Left cardiac atrium (tissue), 4 donors: ENCODE measurements at regions not wholly inside any gene's neighbourhood (a gene's known extent, or its start where the extent isn't known, plus 50 kb on each side); places are given as distances from the start of the nearest gene placed in this dataset.
"Not testable (repeated sequence)": the region's sequence is repeated elsewhere in the genome, so short reads cannot be mapped to it uniquely, and the experiment has no call there.

Source experiments
- ATAC-seq, 2 donors: fragments of 200-7000 bp; cut with Tn5 transposase; one replicate each; pipeline ENCODE4 v1.9.1; 2020; ENCODE audit warnings: mild to moderate bottlenecking in 2 of 2, moderate library complexity in 2 of 2
- DNase-seq: peaks from one replicate; pipeline ENCODE4 v3.0.0-alpha.2; 2020
- intact Hi-C, 2 donors: fragments of 100-400 bp; cut with DNase I; formaldehyde crosslinking; loops; one replicate each; pipeline versions ENCODE4 v1.14.1 to v1.15.1; 2022 to 2023
- donor health status: DM: no; HTN: yes; CAD: no.
- donor health status: DM: no; HTN: yes; CAD: no; lungs with severe emphysema.
- donor health status: DM: yes; HTN: yes; CAD: no.
- donor health status: Dilated cardiomyopathy.

GRCh38 chr20:63145156-63145555 is 70.8 kb downstream of the YTHDF1 start:
- intact Hi-C loops: no loop called here
- ATAC-seq (no peak), DNase-seq (no peak)

- intact Hi-C loops: no loop called here
- ATAC-seq (no peak), DNase-seq (no peak)
Measured at GRCh38 chr20:63142933-63143332, 73.0 kb downstream of the YTHDF1 start.

- DNase-seq: no peak
- no peak for ATAC-seq
- intact Hi-C loops: no loop called here
Measured at GRCh38 chr20:63141531-63141930, 74.4 kb downstream of the YTHDF1 start.

- ATAC-seq: no peak
- no peak for DNase-seq
- intact Hi-C loops: no loop called here
Measured at GRCh38 chr20:63140514-63141433, 75.2 kb downstream of the YTHDF1 start.

GRCh38 chr20:63139837-63140236 is 76.1 kb downstream of the YTHDF1 start:
- DNase-seq (no peak), ATAC-seq (no peak)
- intact Hi-C loops: no loop called here

- ATAC-seq: no peak
- intact Hi-C loops: no loop called here
- no peak for DNase-seq
Measured at GRCh38 chr20:63139356-63139755, 76.6 kb downstream of the YTHDF1 start.

- DNase-seq (no peak), ATAC-seq (no peak)
- intact Hi-C loops: no loop called here
Measured at GRCh38 chr20:63138855-63139341, 77.0 kb downstream of the YTHDF1 start.

- intact Hi-C loops: no loop called here
- DNase-seq (no peak), ATAC-seq (no peak)
Measured at GRCh38 chr20:63137851-63138415, 78.0 kb downstream of the YTHDF1 start.

- DNase-seq: peak; percentile 18
- intact Hi-C loops: no loop called here
- no peak for ATAC-seq
Measured at GRCh38 chr20:63136296-63136695, 79.6 kb downstream of the YTHDF1 start.

- intact Hi-C loops: no loop called here
- ATAC-seq (no peak), DNase-seq (peak; percentile 12)
Measured at GRCh38 chr20:63135411-63135810, 80.5 kb downstream of the YTHDF1 start.

- DNase-seq: peak; percentile 3
- intact Hi-C loops, ATAC-seq: not testable (repeated sequence)
Measured at GRCh38 chr20:63134711-63135361, 81.1 kb downstream of the YTHDF1 start.

- ATAC-seq (no peak), DNase-seq (peak; percentile 17)
- intact Hi-C loops: no loop called here
Measured at GRCh38 chr20:63134201-63134612, 81.7 kb downstream of the YTHDF1 start.

- no peak for ATAC-seq
- DNase-seq: no peak
- intact Hi-C loops: no loop called here
Measured at GRCh38 chr20:63133481-63134091, 82.3 kb downstream of the YTHDF1 start.

- intact Hi-C loops: no loop called here
- DNase-seq: peak; percentile 7
Measured at GRCh38 chr20:63132715-63133471, 83.0 kb downstream of the YTHDF1 start.

GRCh38 chr20:63132131-63132714 is 83.7 kb downstream of the YTHDF1 start:
- intact Hi-C loops: no loop called here
- no peak for ATAC-seq
- DNase-seq: peak; percentile 13

More at GRCh38 chr20:63132715-63133471, 83.0 kb downstream of the YTHDF1 start:
- no peak for ATAC-seq

- intact Hi-C loops: no loop called here
- DNase-seq (peak; percentile 18), ATAC-seq (no peak)
Measured at GRCh38 chr20:63130658-63131577, 85.0 kb downstream of the YTHDF1 start.

- intact Hi-C loops: no loop called here
- ATAC-seq: no peak
- DNase-seq: peak; percentile 9
Measured at GRCh38 chr20:63129991-63130657, 85.8 kb downstream of the YTHDF1 start.
